Parathyroid adenoma (tissue), 2 donors: ENCODE measurements at regions not wholly inside any gene's neighbourhood (a gene's known extent, or its start where the extent isn't known, plus 50 kb on each side); places are given as distances from the start of the nearest gene placed in this dataset.

Source experiments
- H2AFZ ChIP-seq: fragments of 300-600 bp; sonication (generic); one replicate; pipeline ENCODE4 v1.7.0; 2017; ENCODE audit warnings: antibody characterized with exemption, mild to moderate bottlenecking
- H3K27ac ChIP-seq: fragments of 300-600 bp; sonication (generic); one replicate; pipeline ENCODE4 v1.7.0; 2017
- H3K27me3 ChIP-seq: fragments of 300-600 bp; sonication (generic); one replicate; pipeline ENCODE4 v1.7.0; 2017; ENCODE audit warnings: low read length; ENCODE audit not compliant: control insufficient read depth, insufficient read depth
- H3K36me3 ChIP-seq: fragments of 300-600 bp; sonication (generic); one replicate; pipeline ENCODE4 v1.7.0; 2017; ENCODE audit warnings: low read length; ENCODE audit not compliant: control insufficient read depth, insufficient read depth
- H3K4me1 ChIP-seq: fragments of 300-600 bp; sonication (generic); one replicate; pipeline ENCODE4 v1.7.0; 2017; ENCODE audit warnings: control low read depth
- H3K4me2 ChIP-seq: fragments of 300-600 bp; sonication (generic); one replicate; pipeline ENCODE4 v1.7.0; 2017; ENCODE audit warnings: low read length
- H3K4me3 ChIP-seq: fragments of 300-600 bp; sonication (generic); one replicate; pipeline ENCODE4 v1.7.0; 2017; ENCODE audit warnings: low read depth, low read length
- H3K79me2 ChIP-seq: fragments of 300-600 bp; sonication (generic); one replicate; pipeline ENCODE4 v1.7.0; 2017; ENCODE audit warnings: control low read depth
- H3K9ac ChIP-seq: fragments of 300-600 bp; sonication (generic); one replicate; pipeline ENCODE4 v1.7.0; 2017; ENCODE audit warnings: mild to moderate bottlenecking
- H3K9me3 ChIP-seq: fragments of 300-600 bp; sonication (generic); one replicate; pipeline ENCODE4 v1.7.0; 2017; ENCODE audit warnings: low read length; ENCODE audit not compliant: control insufficient read depth
- CTCF ChIP-seq: fragments of 300-600 bp; sonication (generic); IDR thresholded peaks from one replicate; pipeline ENCODE4 v1.7.0; 2017; ENCODE audit warnings: antibody characterized with exemption, mild to moderate bottlenecking
- donor health status: primary hyperparathyroidism.

- no peak overlapping the region for H3K27ac ChIP-seq
- no peak overlapping the region for H3K9ac ChIP-seq
- no peaks in the 10 kb centered on the region for H3K36me3 ChIP-seq
- no peaks in the 10 kb centered on the region for H3K9me3 ChIP-seq
- no peak overlapping the region for H3K4me2 ChIP-seq
- H3K4me3 ChIP-seq: no peak overlapping the region
- peaks cover 3% of the 10 kb centered on the region for H3K4me1 ChIP-seq
- H3K27me3 ChIP-seq: no peaks in the 10 kb centered on the region
- no peaks in the 10 kb centered on the region for H3K79me2 ChIP-seq
- no peak overlapping the region for H2AFZ ChIP-seq
- TF ChIP-seq CTCF: no peak
Observed at GRCh38 chr5:58248221-58248620, 211.7 kb downstream of the PLK2 start.

GRCh38 chr5:58246461-58246944 is 213.4 kb downstream of the PLK2 start:
- no peaks in the 10 kb centered on the region for H3K9me3 ChIP-seq
- no peak overlapping the region for H2AFZ ChIP-seq
- no peak for TF ChIP-seq CTCF
- no peak overlapping the region for H3K9ac ChIP-seq
- H3K27me3 ChIP-seq: no peaks in the 10 kb centered on the region
- H3K4me2 ChIP-seq: no peak overlapping the region
- H3K4me3 ChIP-seq: no peak overlapping the region
- no peak overlapping the region for H3K27ac ChIP-seq
- no peaks in the 10 kb centered on the region for H3K79me2 ChIP-seq
- no peaks in the 10 kb centered on the region for H3K36me3 ChIP-seq
- H3K4me1 ChIP-seq: peaks cover 3% of the 10 kb centered on the region

GRCh38 chr5:58245476-58245840 is 214.4 kb downstream of the PLK2 start:
- Histone ChIP-seq H3K27ac (no peak overlapping the region), H3K36me3 (no peaks in the 10 kb centered on the region), H3K4me2 (no peak overlapping the region), H3K27me3 (no peaks in the 10 kb centered on the region), H3K4me1 (peaks cover 3% of the 10 kb centered on the region), H3K9me3 (no peaks in the 10 kb centered on the region), H3K9ac (no peak overlapping the region), H2AFZ (no peak overlapping the region), H3K4me3 (no peak overlapping the region), H3K79me2 (no peaks in the 10 kb centered on the region)
- TF ChIP-seq CTCF: no peak

GRCh38 chr5:58244819-58245475 is 214.9 kb downstream of the PLK2 start:
- Histone ChIP-seq H3K27ac (peak overlapping the region; percentile 2), H3K4me1 (peaks cover 3% of the 10 kb centered on the region), H3K4me3 (no peak overlapping the region), H3K9ac (no peak overlapping the region), H3K9me3 (no peaks in the 10 kb centered on the region), H3K27me3 (no peaks in the 10 kb centered on the region), H3K79me2 (no peaks in the 10 kb centered on the region), H2AFZ (no peak overlapping the region), H3K4me2 (no peak overlapping the region), H3K36me3 (no peaks in the 10 kb centered on the region)
- no peak for TF ChIP-seq CTCF

- Histone ChIP-seq H3K9me3 (no peaks in the 10 kb centered on the region), H3K4me1 (peaks cover 3% of the 10 kb centered on the region), H3K27me3 (no peaks in the 10 kb centered on the region), H3K36me3 (no peaks in the 10 kb centered on the region), H2AFZ (no peak overlapping the region), H3K4me2 (no peak overlapping the region), H3K27ac (peak overlapping the region; percentile 20), H3K4me3 (no peak overlapping the region), H3K9ac (no peak overlapping the region), H3K79me2 (no peaks in the 10 kb centered on the region)
- TF ChIP-seq CTCF: no peak
Observed at GRCh38 chr5:58241389-58241788, 218.5 kb downstream of the PLK2 start.
